ENCODE measurements at regions not wholly inside any gene's neighbourhood (a gene's known extent, or its start where the extent isn't known, plus 50 kb on each side); places are given as distances from the start of the nearest gene placed in this dataset.
"Not testable (repeated sequence)": the region's sequence is repeated elsewhere in the genome, so short reads cannot be mapped to it uniquely, and the experiment has no call there.

- Histone ChIP-seq H3K27me3 (no peaks in the 10 kb centered on the region), H3K9me3 (no peaks in the 10 kb centered on the region), H3K4me1 (no peaks in the 10 kb centered on the region), H3K36me3 (no peaks in the 10 kb centered on the region), H3K4me3 (no peak overlapping the region), H3K27ac (no peak overlapping the region)
- WGBS, 2 donors = 87 to 90% methylated on average over 1 of the region's 1 CpG
- no peak for TF ChIP-seq POLR2A (IDR thresholded peaks at IDR 0.05)
- no peak for TF ChIP-seq EP300 (IDR thresholded peaks at IDR 0.05)
- TF ChIP-seq CTCF (IDR thresholded peaks at IDR 0.05) = no peak
- no peak for DNase-seq (ENCODE audit: low spot score in 2 of 2)
Measured at GRCh38 chr3:59186725-59187124, 136.9 kb upstream of the CFAP20DC start.

- no peaks in the 10 kb centered on the region for H3K4me1 ChIP-seq
- no peaks in the 10 kb centered on the region for H3K27me3 ChIP-seq
- DNase-seq (ENCODE audit: low spot score in 2 of 2) = no peak
- no peaks in the 10 kb centered on the region for H3K9me3 ChIP-seq
- WGBS, 2 donors = 52 to 58% methylated on average over 3 of the region's 3 CpGs
- H3K36me3 ChIP-seq = no peaks in the 10 kb centered on the region
- TF ChIP-seq EP300 (IDR thresholded peaks at IDR 0.05) (no peak), CTCF (IDR thresholded peaks at IDR 0.05) (no peak), POLR2A (IDR thresholded peaks at IDR 0.05) (no peak)
- no peak overlapping the region for H3K27ac ChIP-seq
- H3K4me3 ChIP-seq = no peak overlapping the region
Measured at GRCh38 chr3:59185591-59186369, 136.0 kb upstream of the CFAP20DC start.

GRCh38 chr3:59180006-59180405 lies 130.2 kb upstream of the CFAP20DC start:
- Histone ChIP-seq H3K9me3 (peaks cover 0 to 3% (median 0%) of the 10 kb centered on the region in 4 donors), H3K27ac (no peak overlapping the region), H3K27me3 (no peaks in the 10 kb centered on the region), H3K4me1 (no peaks in the 10 kb centered on the region), H3K4me3 (no peak overlapping the region), H3K36me3 (no peaks in the 10 kb centered on the region)
- no peak for DNase-seq (ENCODE audit: low spot score in 2 of 2)
- 66 to 76% methylated on average over 3 of the region's 3 CpGs for WGBS, 2 donors
- TF ChIP-seq POLR2A (IDR thresholded peaks at IDR 0.05) (no peak), EP300 (IDR thresholded peaks at IDR 0.05) (no peak), CTCF (IDR thresholded peaks at IDR 0.05) (no peak)

GRCh38 chr3:59178698-59179097 lies 128.9 kb upstream of the CFAP20DC start:
- TF ChIP-seq EP300 (IDR thresholded peaks at IDR 0.05) (no peak), POLR2A (IDR thresholded peaks at IDR 0.05) (no peak), CTCF (IDR thresholded peaks at IDR 0.05) (no peak)
- Histone ChIP-seq H3K9me3 (peaks cover 0 to 3% (median 0%) of the 10 kb centered on the region in 4 donors), H3K4me3 (no peak overlapping the region), H3K36me3 (no peaks in the 10 kb centered on the region), H3K27me3 (no peaks in the 10 kb centered on the region), H3K27ac (no peak overlapping the region), H3K4me1 (no peaks in the 10 kb centered on the region)
- DNase-seq (ENCODE audit: low spot score in 2 of 2) = no peak

GRCh38 chr3:59171491-59171890 lies 121.7 kb upstream of the CFAP20DC start:
- no peak overlapping the region for H3K4me3 ChIP-seq
- no peak for DNase-seq (ENCODE audit: low spot score in 2 of 2)
- H3K27ac ChIP-seq = no peak overlapping the region
- 69 to 81% methylated on average over 1 of the region's 1 CpG for WGBS, 2 donors
- no peaks in the 10 kb centered on the region for H3K27me3 ChIP-seq
- no peaks in the 10 kb centered on the region for H3K4me1 ChIP-seq
- peaks cover 0 to 3% (median 0%) of the 10 kb centered on the region in 4 donors for H3K9me3 ChIP-seq
- no peaks in the 10 kb centered on the region for H3K36me3 ChIP-seq
- TF ChIP-seq POLR2A (IDR thresholded peaks at IDR 0.05) (no peak), EP300 (IDR thresholded peaks at IDR 0.05) (no peak), CTCF (IDR thresholded peaks at IDR 0.05) (no peak)

GRCh38 chr3:59170166-59170565 lies 120.3 kb upstream of the CFAP20DC start:
- not testable (repeated sequence) for H3K4me1 ChIP-seq; H3K27ac ChIP-seq; H3K27me3 ChIP-seq; H3K36me3 ChIP-seq; DNase-seq (ENCODE audit: low spot score in 2 of 2); H3K4me3 ChIP-seq; H3K9me3 ChIP-seq
- 89 to 91% methylated on average over 3 of the region's 3 CpGs for WGBS, 2 donors
